Brain microvascular endothelial cell (primary cell): ENCODE measurements at regions not wholly inside any gene's neighbourhood (a gene's known extent, or its start where the extent isn't known, plus 50 kb on each side); places are given as distances from the start of the nearest gene placed in this dataset.

Experiments used
- DNase-seq: peaks from one replicate; pipeline ENCODE4 v3.0.0-alpha.2; 2020
- H3K27ac ChIP-seq: fragments of 250-450 bp; sonication (Bioruptor Pico); 2 replicates; pipeline ENCODE4 v1.5.1; 2020; ENCODE audit warnings: mild to moderate bottlenecking, moderate library complexity
- H3K27me3 ChIP-seq: fragments of 250-450 bp; sonication (Bioruptor Pico); replicated peaks from 2 replicates; pipeline ENCODE4 v1.5.1; 2020; ENCODE audit warnings: mild to moderate bottlenecking
- H3K36me3 ChIP-seq: fragments of 250-450 bp; sonication (Bioruptor Pico); replicated peaks from 2 replicates; pipeline ENCODE4 v1.5.1; 2020; ENCODE audit warnings: mild to moderate bottlenecking
- H3K4me3 ChIP-seq: 2 replicates; pipeline ENCODE4 v1.5.1; 2011; ENCODE audit warnings: low read depth, mild to moderate bottlenecking, control low read depth, low read length, moderate library complexity
- CTCF ChIP-seq: IDR thresholded peaks from 2 replicates; pipeline ENCODE4 v1.5.1; 2011; ENCODE audit warnings: low read depth, mild to moderate bottlenecking, moderate library complexity, low read length, control low read depth, inconsistent platforms; ENCODE audit errors: missing control alignments
- in situ Hi-C: cut with HindIII; loops from 2 replicates; pipeline ENCODE4 v1.10.0; 2017; ENCODE audit warnings: low sequenced_read_pairs, low pct_ligation_motif_present

GRCh38 chr2:2405780-2406179 is 74.7 kb upstream of the MYT1L start:
- DNase-seq, result no peak
- no peak for TF ChIP-seq CTCF
- no peak overlapping the region for H3K4me3 ChIP-seq
- H3K36me3 ChIP-seq, result no peaks in the 10 kb centered on the region
- no peak overlapping the region for H3K27ac ChIP-seq
- H3K27me3 ChIP-seq, result no peaks in the 10 kb centered on the region
- in situ Hi-C loops, result no loop called here

- H3K36me3 ChIP-seq, result no peaks in the 10 kb centered on the region
- in situ Hi-C loops, result no loop called here
- no peak overlapping the region for H3K4me3 ChIP-seq
- no peak for DNase-seq
- no peaks in the 10 kb centered on the region for H3K27me3 ChIP-seq
- TF ChIP-seq CTCF, result no peak
- no peak overlapping the region for H3K27ac ChIP-seq
Measured at GRCh38 chr2:2400286-2401038, 69.4 kb upstream of the MYT1L start.

- TF ChIP-seq CTCF, result no peak
- Histone ChIP-seq H3K27me3 (no peaks in the 10 kb centered on the region), H3K36me3 (no peaks in the 10 kb centered on the region), H3K4me3 (no peak overlapping the region), H3K27ac (no peak overlapping the region)
- in situ Hi-C loops, result no loop called here
- DNase-seq, result no peak
Measured at GRCh38 chr2:2399396-2399795, 68.3 kb upstream of the MYT1L start.

- in situ Hi-C loops, result no loop called here
- no peaks in the 10 kb centered on the region for H3K36me3 ChIP-seq
Measured at GRCh38 chr2:2392332-2392731, 61.3 kb upstream of the MYT1L start.

GRCh38 chr2:2389215-2389614 is 58.1 kb upstream of the MYT1L start:
- in situ Hi-C loops, result no loop called here
- Histone ChIP-seq H3K36me3 (no peaks in the 10 kb centered on the region), H3K27me3 (no peaks in the 10 kb centered on the region), H3K4me3 (no peak overlapping the region), H3K27ac (no peak overlapping the region)
- TF ChIP-seq CTCF, result no peak
- DNase-seq, result no peak

More at GRCh38 chr2:2392332-2392731, 61.3 kb upstream of the MYT1L start:
- no peak for TF ChIP-seq CTCF
- H3K27ac ChIP-seq, result no peak overlapping the region
- no peak overlapping the region for H3K4me3 ChIP-seq
- no peaks in the 10 kb centered on the region for H3K27me3 ChIP-seq
- DNase-seq, result no peak
